ENCODE measurements at regions not wholly inside any gene's neighbourhood (a gene's known extent, or its start where the extent isn't known, plus 50 kb on each side); places are given as distances from the start of the nearest gene placed in this dataset.

DNA sequence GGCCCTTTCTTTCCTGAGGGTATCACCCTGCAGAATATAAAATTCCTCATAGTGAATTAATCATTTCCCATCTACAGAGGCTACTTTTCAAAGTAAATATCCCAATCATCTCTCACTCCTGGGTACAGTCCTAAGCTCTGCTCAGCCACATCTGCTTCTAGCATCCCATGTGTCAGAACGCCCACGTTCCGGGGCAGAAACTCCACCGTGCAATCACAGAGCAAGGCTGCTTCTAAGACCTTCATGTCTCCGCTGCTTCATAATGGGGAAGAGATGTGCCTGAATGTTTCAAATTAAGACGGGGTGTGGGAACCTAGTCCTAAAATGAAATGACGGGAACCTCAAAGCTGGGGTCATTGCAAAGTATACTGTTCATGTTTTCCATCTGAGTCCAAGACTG is 208.8 kb upstream of the GMDS start:
- DNase-seq = no peak

DNA sequence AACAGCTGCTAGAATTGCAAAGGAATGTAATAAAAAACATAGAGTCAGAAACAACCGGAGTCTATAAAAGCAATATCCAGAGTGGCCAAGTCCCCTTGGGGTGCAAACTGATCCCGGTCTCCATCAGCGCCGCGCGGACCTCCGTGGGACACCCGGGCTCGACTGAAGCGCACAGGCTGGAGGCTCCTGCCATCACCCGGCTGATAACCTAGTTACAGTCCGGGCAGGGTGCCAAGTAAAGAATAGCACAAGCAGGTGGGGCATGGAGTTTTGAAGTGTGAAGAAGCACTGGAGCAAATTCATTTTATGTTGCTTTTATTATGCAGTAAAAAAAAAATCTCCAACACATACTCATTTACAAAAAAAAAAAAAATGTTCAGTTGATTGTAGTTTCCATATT is 205.1 kb upstream of the GMDS start:
- DNase-seq = peak; percentile 44

GRCh38 chr6:2449572-2449940 is 204.2 kb upstream of the GMDS start:
- DNase-seq = no peak

DNA sequence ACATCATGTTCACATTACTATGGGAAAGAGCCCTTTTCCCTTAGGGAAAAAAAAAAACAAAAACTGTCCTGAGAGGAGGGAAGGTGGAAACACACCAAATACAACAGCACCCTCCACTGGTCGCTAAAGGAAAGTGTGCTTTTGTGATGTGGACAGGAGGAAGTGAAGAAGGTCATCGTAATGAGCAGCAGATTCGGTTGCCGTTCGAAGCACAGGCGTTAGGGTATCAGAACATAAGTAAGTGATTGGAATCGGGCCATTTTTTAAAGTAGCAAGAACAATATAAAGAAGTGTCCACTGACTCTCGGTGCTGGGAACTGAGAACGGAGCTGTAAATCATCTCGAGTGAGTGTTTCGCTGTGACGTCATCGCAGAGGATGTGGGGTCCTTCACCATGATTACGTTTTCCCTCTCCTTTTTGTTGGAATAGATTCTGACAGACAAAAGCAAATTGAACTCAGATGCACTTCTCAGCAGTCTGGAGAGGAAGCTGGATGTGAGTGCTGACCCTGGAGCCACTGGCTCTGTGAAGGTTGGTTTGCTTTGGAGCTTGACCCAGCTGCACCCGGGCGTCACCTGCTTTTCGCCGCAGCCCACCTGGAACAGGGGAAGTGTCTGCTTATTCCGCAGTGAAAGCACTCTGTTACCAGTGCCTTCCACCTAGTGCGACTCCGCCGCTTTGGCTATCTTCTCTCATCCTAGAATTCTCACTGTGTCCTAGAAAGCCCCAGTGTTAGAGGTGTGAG is 203.6 kb upstream of the GMDS start:
- DNase-seq = no peak

DNA sequence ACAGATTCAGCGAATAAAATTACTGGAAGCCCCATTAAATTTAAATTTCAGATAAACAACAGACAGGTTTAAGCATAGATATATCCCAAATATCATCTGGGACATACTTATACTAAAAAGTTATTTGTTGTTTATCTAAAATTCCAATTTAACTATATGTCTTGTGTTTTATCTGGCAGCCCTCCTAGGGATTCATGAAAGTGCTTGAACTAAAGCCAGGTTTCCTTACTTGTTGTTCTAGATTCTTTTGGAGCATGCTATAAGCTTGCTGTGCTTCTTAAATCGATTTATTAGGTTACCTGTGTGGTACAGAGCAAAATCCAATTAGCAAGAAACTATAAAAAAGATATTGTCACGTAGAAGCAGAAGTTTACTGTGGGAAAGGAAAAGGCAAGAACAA is 202.5 kb upstream of the GMDS start:
- DNase-seq = no peak

GRCh38 chr6:2447318-2447920 is 202.0 kb upstream of the GMDS start:
- no peak for DNase-seq

GRCh38 chr6:2441601-2442475 is 196.4 kb upstream of the GMDS start:
- no peak for DNase-seq

DNA sequence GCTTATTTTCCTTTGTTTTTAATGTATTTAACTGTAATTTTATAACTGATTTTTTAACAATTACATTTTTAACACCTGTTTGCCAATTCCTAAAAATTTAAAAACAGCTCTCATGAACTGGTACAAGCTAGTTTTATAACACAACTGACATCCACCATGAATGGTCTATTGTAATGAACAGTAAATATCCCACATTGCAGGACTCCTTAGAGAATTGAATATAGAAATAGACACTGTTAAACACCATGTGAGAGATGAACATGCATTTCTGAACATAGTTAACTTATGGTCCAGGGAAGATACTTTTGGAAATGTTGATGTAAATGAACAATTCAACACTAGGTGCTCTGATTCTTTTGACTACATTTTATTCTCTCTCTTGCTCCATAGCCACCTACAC is 195.1 kb upstream of the GMDS start:
- no peak for DNase-seq

DNA sequence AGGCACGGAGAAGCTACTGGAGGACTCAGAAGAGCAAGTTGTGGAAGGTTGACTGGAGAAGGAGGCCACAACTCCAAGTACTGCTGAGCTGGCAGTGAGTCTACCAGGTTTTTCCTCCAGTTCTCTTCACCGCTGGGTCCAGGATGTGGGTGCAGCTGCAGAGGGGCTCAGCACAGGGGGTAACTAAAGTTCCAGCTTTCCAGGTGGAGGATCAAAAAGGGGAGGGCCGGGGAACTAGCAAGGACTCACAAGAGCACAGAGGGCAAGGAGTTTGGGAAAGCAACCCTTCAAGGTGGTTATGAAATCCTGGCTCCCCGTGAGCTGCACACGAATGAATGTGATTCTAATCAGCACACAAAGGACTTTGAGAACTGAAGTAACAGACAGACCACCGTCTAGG is 194.2 kb upstream of the GMDS start:
- DNase-seq = no peak

GRCh38 chr6:2439082-2439481 is 193.7 kb upstream of the GMDS start:
- DNase-seq = no peak

- DNase-seq = no peak
Observed at GRCh38 chr6:2436410-2437154, 191.2 kb upstream of the GMDS start.

- no peak for DNase-seq
Observed at GRCh38 chr6:2435323-2435722, 189.9 kb upstream of the GMDS start.

DNA sequence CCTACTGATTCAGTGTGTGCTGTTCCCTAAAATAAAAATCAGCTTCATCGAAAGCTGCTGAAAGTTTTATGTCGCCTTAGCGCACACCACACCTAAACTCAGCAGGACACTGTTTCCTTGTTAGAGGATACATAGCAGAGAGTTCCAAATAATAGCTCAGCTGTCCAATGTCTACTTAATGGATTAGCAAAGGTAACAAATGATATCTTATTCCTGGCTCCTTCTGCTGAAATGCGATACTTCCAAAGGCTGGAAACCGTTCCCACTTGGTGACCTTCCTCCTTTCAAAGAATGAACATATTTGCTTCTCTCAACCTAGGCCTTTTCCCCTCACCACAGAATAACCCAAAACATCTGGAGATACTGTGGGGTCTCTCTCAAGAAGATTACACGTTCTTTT is 189.5 kb upstream of the GMDS start:
- no peak for DNase-seq

DNA sequence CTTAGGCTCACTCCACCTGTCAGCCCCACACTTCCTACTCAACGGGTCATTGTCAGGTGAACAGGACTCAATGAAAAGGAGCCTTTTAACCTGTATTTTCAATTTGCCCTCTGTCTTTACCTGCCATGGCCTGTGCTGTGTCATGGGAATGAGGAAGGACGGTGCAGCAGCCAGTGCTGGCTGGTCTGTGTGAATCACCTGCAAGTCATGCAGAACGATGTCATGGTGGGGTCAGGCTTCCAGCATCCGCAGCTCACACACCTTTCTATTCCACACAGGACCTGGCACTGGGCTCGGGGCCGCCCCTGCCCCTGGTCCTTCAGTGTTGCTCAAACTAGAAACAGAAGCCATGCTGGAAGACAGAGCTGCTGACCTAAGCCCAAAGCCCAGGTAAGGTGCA is 188.7 kb upstream of the GMDS start:
- no peak for DNase-seq

GRCh38 chr6:2433711-2434110 is 188.3 kb upstream of the GMDS start:
- no peak for DNase-seq

GRCh38 chr6:2433266-2433665 is 187.9 kb upstream of the GMDS start:
- DNase-seq = no peak

GRCh38 chr6:2432292-2432691 is 186.9 kb upstream of the GMDS start:
- no peak for DNase-seq

DNA sequence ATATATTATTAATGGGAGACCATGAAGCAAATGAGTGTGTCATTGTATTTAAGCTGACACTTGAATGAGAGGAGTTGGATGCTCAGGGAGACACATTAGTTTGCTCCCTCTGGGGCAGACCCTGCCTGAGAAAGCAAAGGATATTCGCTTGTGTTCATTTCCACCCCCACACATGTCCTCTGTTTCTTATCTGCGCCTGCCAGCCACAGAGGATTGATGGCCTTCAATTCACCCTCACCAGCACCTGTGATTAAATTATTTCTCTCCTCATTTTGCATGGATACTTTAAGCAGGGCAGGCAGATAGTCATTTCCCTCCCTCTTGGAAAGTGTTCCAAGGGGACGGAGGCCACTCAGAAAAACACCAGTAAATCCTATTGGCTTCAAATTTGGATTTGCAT is 185.2 kb upstream of the GMDS start:
- DNase-seq = no peak

DNA sequence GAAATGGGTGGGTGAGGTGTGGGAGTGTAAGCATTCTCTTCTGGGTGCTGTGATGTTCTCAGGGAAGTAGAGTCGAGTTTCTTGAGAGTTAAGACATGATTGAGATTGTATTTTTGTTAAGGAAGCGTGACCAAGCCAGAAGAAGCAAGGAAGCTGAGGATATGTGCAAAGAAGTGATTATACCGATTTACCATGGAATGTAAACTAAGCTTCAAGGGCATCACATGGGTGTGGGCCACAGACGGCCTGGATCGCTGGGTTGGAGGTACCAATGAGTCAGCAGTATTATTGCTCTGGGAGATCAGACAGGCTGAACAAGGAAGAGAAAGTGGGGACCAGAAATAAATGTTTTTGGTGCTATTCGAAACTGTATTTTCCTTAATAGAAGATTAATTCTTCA is 184.1 kb upstream of the GMDS start:
- no peak for DNase-seq

DNA sequence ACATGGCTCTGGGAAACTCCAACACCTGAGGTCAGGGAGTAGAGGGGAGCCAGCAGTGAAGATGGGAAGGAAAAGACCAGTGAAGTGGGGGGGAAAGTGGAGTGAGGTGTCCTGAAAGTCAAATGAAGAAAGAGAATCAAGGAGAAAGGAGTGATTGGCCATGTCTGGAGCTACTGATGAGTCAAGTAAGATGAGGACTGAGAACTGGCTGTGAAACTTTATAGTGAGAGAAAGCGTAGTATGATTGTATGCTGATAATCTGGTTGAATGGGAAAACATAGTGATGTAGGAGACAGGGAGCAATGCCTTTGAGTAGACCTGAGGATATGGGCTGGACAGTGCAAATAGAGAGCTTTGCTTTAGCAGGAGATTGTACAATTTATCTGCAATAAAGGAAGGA is 183.6 kb upstream of the GMDS start:
- no peak for DNase-seq

GRCh38 chr6:2426561-2427340 is 181.3 kb upstream of the GMDS start:
- DNase-seq = no peak

- no peak for DNase-seq
Observed at GRCh38 chr6:2416128-2416712, 170.8 kb upstream of the GMDS start.

Measured in NCI-H187 treated with DMSO at 0.1 percent for 48 hours (cell line).